T-helper 2 cell treated with Interferon-gamma antibody and Interleukin-4, amounts not matched to agents 5 μg/mL and 100 μg/mL, for 36 hours (primary cell): ENCODE measurements at regions not wholly inside any gene's neighbourhood (a gene's known extent, or its start where the extent isn't known, plus 50 kb on each side); places are given as distances from the start of the nearest gene placed in this dataset.

ENCODE experiments used
- DNase-seq: peaks from one replicate; pipeline ENCODE4 v3.0.0; 2021; ENCODE audit warnings: low spot score
- H3K27ac Mint-ChIP-seq: one replicate; pipeline ENCODE4 v1.8.0; 2021; ENCODE audit warnings: mild to moderate bottlenecking, mixed read lengths
- H3K27me3 Mint-ChIP-seq: one replicate; pipeline ENCODE4 v1.8.0; 2021; ENCODE audit warnings: low read depth, mixed read lengths
- H3K36me3 Mint-ChIP-seq: one replicate; pipeline ENCODE4 v1.8.0; 2021; ENCODE audit warnings: low read depth, mixed read lengths
- H3K4me1 Mint-ChIP-seq: one replicate; pipeline ENCODE4 v1.8.0; 2021; ENCODE audit warnings: low read depth, mixed read lengths
- H3K4me3 Mint-ChIP-seq: one replicate; pipeline ENCODE4 v1.8.0; 2022; ENCODE audit warnings: mild to moderate bottlenecking, moderate library complexity, mixed read lengths
- H3K9me3 Mint-ChIP-seq: one replicate; pipeline ENCODE4 v1.8.0; 2021; ENCODE audit warnings: mixed read lengths

DNA sequence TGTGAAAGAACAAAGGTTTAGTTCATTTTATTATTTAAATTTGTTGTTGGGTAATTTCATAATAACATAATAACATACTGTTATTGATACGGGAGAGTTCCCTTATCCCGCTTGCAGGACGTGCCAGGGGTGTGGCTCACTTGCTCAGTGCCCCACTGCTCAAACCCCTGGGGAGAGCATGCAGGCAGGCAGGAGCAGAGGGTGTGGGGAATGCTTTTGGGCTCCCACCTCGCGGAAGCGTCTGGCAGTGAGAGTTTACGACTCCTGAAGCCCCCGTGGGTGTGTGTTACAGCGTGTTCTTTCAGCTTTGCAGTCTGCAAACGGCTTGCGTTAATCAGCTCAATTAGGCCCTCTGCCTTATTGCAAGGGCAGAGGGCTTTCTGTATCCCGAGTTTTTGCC lies 675.9 kb downstream of the SEMA5A start:
- Mint-ChIP-seq H3K36me3 (no peaks in the 10 kb centered on the region), H3K27me3 (no peaks in the 10 kb centered on the region)

DNA sequence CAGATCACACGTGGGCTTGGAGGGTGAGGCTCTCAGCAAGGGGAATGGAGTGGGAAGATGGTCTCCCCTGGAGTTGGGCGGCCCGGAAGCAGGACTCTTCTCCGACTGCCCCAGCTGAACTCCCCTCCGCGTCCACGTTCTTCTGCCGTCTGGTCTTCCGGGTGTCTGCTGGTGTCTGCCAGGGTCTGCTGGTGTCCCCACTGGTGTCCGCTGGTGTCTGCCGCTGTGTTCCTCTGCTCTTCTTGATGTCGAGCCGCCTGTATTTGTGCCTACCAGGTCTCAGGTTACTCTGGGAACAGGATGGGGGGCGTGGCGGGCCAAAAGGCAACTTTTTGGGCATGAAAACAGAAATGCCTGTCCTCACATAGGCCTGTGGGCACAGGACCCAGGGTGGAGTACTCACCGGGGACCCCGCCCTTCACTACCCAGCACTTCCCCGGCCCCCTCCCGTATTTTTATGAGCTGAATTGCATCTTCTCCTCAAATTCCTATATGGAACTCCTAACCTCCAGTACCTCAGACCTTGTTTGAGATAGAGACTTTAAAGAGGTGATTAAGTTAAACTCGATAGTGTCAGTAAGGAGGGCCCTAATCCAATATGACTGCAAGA lies 675.4 kb downstream of the SEMA5A start:
- Mint-ChIP-seq H3K36me3 (no peaks in the 10 kb centered on the region), H3K4me1 (no peaks in the 10 kb centered on the region), H3K9me3 (peaks cover 29% of the 10 kb centered on the region), H3K27ac (no peak overlapping the region), H3K27me3 (no peaks in the 10 kb centered on the region), H3K4me3 (no peak overlapping the region)
- DNase-seq: no peak

More for the DNA sequence above, 675.9 kb downstream of the SEMA5A start:
- Mint-ChIP-seq H3K4me3 (no peak overlapping the region), H3K4me1 (no peaks in the 10 kb centered on the region), H3K27ac (no peak overlapping the region), H3K9me3 (peaks cover 29% of the 10 kb centered on the region)
- no peak for DNase-seq

DNA sequence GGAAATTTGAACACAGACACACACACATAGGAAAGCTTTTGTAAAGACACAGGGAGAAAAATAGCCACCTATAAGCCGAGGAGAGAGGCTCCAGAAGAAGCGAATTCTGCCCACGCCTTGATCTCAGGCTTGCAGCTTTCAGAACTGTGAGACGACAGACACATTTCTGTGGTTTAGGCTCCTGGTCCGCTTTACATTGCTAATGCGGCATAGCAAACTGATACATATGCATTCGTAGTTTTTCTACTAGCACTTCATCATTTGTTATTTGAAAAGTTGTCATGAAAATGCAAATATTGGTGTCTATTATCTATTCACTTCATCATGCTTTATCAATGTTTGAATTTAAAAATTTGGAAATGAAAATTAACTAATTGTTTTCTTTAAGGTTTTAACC lies 674.9 kb downstream of the SEMA5A start:
- DNase-seq: no peak
- H3K27ac Mint-ChIP-seq: no peak overlapping the region
- no peaks in the 10 kb centered on the region for H3K36me3 Mint-ChIP-seq
- no peaks in the 10 kb centered on the region for H3K27me3 Mint-ChIP-seq
- H3K4me3 Mint-ChIP-seq: no peak overlapping the region
- no peaks in the 10 kb centered on the region for H3K4me1 Mint-ChIP-seq
- peaks cover 29% of the 10 kb centered on the region for H3K9me3 Mint-ChIP-seq

DNA sequence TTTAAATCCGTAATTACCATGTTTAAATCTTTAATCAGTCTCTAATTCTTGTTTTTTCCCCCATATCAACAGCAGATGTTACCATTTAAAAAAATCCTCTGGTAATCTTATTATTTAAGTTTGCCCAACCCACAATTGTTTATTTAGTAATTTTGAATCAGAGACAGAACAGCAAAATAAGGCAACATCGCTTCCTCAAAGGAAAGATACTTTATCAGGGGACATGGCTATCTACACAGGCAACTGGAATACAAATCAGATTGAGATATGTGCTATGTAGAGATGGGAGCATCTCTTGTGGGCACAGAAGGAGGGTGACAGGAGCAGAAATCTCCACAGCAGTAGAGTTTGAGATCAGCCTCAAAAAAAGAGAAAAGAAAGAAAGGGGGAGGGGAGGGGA lies 674.4 kb downstream of the SEMA5A start:
- H3K36me3 Mint-ChIP-seq: no peaks in the 10 kb centered on the region
- peaks cover 32% of the 10 kb centered on the region for H3K9me3 Mint-ChIP-seq
- no peak for DNase-seq
- H3K27ac Mint-ChIP-seq: no peak overlapping the region
- no peaks in the 10 kb centered on the region for H3K27me3 Mint-ChIP-seq
- no peaks in the 10 kb centered on the region for H3K4me1 Mint-ChIP-seq
- no peak overlapping the region for H3K4me3 Mint-ChIP-seq

DNA sequence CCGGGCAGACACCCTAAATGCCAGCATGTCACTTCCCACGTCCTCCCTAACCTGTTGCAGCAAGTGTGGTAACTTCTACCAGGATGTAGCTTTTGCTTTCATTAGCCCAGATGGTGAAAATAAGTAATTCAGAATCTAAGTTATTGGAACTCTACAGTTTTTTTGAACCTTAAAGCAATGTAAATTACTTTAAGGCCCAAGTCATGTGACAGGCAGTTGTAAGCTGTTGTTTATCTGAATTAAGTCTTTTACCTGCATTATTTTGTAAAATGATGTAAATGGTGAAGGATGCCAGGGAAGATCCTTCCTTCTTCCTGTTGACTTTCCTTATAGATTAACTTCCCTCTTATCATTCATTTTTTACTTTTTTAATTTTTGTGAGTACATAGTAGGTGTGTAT lies 670.2 kb downstream of the SEMA5A start:
- H3K36me3 Mint-ChIP-seq: no peaks in the 10 kb centered on the region
- no peak overlapping the region for H3K4me3 Mint-ChIP-seq
- no peaks in the 10 kb centered on the region for H3K4me1 Mint-ChIP-seq
- no peaks in the 10 kb centered on the region for H3K27me3 Mint-ChIP-seq
- no peak overlapping the region for H3K27ac Mint-ChIP-seq
- H3K9me3 Mint-ChIP-seq: peaks cover 30% of the 10 kb centered on the region
- DNase-seq: no peak

DNA sequence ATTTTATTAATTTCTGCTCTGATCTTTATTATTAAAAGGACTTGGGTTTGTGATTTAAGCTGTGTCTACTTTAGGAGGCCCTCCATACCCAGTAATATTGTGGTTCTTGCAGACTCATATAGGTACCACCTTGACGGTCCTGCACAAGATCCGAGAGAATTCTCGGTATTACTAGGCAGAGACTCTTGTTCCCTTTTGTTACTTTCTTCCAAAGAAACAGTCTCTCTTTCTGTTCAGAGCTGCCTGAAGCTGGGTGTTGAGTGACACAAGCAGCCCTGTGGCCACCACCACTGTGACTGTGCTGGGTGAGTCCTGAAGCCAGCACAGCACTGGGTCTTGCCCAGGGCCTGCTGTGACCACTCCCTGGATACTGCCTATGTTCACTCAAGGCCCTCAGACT lies 666.6 kb downstream of the SEMA5A start:
- no peak for DNase-seq
- H3K4me1 Mint-ChIP-seq: no peaks in the 10 kb centered on the region
- no peak overlapping the region for H3K27ac Mint-ChIP-seq
- H3K4me3 Mint-ChIP-seq: no peak overlapping the region
- H3K27me3 Mint-ChIP-seq: no peaks in the 10 kb centered on the region
- no peaks in the 10 kb centered on the region for H3K36me3 Mint-ChIP-seq
- peaks cover 25% of the 10 kb centered on the region for H3K9me3 Mint-ChIP-seq

DNA sequence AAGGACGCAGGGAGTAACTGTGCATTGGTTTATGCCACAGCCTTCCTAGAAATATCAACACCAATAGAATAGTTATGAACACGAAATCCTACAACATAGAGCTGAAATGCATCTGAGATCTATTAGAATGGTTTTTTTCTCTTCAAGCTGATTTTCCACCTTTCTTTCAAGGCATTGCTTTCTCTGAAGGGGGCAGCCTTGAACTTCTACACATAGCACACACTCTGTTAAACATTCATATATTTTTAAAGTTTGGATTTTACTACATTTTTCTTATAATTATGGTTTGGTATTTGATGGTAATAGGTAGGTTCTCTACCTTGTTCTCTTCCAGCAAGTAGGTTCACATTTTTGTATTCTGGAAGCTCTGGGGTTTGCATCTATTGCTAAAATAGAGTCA lies 661.8 kb downstream of the SEMA5A start:
- Mint-ChIP-seq H3K36me3 (no peaks in the 10 kb centered on the region), H3K4me1 (no peaks in the 10 kb centered on the region), H3K4me3 (no peak overlapping the region), H3K27me3 (no peaks in the 10 kb centered on the region), H3K9me3 (peaks cover 10% of the 10 kb centered on the region), H3K27ac (no peak overlapping the region)
- no peak for DNase-seq

DNA sequence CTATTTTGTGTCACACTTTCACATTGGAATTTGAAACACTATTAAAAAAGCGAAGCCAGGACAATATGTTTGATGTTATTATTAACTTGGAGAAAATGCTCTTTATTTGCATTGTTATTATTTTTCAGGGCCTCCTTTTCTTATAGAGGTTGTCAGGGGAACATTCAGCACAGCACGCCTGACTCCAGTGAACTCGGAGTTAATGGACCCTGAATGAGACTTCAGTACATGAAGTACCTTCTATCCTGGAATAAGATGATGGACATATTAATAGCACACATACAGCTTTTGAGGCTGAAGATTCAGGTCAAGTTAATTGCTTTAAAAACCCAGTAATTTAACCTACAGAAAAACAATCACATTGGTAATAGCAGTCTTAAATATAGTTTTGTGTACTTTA lies 652.9 kb downstream of the SEMA5A start:
- H3K4me1 Mint-ChIP-seq: no peaks in the 10 kb centered on the region
- DNase-seq: no peak
- H3K4me3 Mint-ChIP-seq: no peak overlapping the region
- no peak overlapping the region for H3K27ac Mint-ChIP-seq
- no peaks in the 10 kb centered on the region for H3K36me3 Mint-ChIP-seq
- H3K9me3 Mint-ChIP-seq: peaks cover 12% of the 10 kb centered on the region
- no peaks in the 10 kb centered on the region for H3K27me3 Mint-ChIP-seq

DNA sequence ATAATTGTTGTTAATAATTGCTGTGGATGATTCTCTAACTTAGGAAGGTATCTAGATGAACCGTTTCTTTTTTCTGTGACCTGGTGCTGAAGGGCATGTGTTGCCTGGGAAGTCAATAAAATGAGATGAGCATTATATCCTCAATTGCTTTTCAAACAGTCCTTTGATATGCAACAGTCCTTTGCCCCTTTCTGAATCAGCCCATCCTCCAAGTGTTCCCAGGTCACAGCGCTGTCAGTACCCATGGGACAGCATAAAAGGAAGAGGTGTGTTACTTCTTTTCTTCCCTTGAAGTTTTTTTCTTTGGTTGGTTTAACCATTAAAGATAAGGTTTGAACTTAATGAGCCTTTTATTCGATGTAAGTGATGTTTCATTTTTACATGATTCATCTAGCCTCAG lies 651.8 kb downstream of the SEMA5A start:
- no peak for DNase-seq
- peaks cover 12% of the 10 kb centered on the region for H3K9me3 Mint-ChIP-seq
- no peaks in the 10 kb centered on the region for H3K4me1 Mint-ChIP-seq
- no peak overlapping the region for H3K27ac Mint-ChIP-seq
- H3K4me3 Mint-ChIP-seq: no peak overlapping the region
- no peaks in the 10 kb centered on the region for H3K36me3 Mint-ChIP-seq
- H3K27me3 Mint-ChIP-seq: no peaks in the 10 kb centered on the region

DNA sequence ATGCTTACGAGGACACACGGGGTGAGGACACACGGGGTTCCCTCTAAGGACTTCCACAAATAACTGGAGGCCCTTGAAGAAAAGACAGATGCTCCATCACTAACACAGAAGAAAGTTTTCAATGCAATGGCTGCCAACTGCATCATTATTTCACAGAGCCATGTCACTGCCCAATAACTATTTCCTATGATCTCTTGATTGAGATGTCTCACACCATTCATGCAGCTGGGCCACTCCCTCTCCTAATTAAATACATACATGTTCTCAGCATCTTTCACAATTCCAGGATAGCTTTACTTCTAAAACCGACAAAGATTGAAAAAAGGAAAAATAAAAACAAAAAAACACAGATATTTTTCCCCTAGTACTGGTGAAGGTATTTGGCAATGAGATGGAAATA lies 650.8 kb downstream of the SEMA5A start:
- no peak for DNase-seq
- no peaks in the 10 kb centered on the region for H3K27me3 Mint-ChIP-seq
- H3K4me3 Mint-ChIP-seq: no peak overlapping the region
- no peaks in the 10 kb centered on the region for H3K36me3 Mint-ChIP-seq
- H3K4me1 Mint-ChIP-seq: no peaks in the 10 kb centered on the region
- peaks cover 16% of the 10 kb centered on the region for H3K9me3 Mint-ChIP-seq
- no peak overlapping the region for H3K27ac Mint-ChIP-seq

DNA sequence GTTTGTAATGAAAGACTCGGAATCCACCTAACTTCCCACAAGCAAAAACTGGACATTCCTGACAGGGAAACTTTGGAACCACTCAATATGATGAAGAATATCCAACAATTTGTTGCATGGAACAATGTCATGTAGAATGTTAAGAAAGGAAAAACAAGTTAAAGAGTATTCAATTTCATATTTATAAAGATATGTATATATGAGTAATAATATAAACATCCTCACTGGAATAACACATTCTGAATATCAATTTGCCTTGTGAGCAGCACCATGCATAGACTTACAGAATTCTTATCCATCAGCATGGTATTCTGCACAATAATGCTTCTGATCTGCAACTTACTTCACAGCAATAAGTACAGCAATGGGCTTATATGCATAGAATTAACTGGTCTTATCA lies 650.3 kb downstream of the SEMA5A start:
- Mint-ChIP-seq H3K9me3 (peaks cover 20% of the 10 kb centered on the region), H3K4me3 (no peak overlapping the region), H3K27me3 (no peaks in the 10 kb centered on the region), H3K4me1 (no peaks in the 10 kb centered on the region), H3K27ac (no peak overlapping the region), H3K36me3 (no peaks in the 10 kb centered on the region)
- DNase-seq: no peak

DNA sequence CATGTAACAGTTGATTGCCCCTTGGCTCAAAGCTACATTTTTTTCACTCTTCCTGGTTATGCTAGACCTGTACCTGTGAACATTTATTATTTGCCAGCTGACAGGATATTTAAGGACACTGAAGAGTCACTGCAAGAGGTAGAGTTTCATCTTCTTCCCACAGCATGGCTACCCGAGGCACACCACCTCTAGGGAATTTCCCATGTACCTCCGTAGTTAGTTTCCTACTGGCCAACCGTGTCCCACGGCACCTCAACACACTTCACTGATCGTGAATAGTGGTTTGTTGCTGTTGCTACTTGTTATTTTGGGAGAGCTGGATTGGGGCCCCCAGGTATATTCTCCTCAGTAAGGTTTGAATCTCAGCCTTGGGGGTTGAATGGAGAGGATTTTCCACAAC lies 648.6 kb downstream of the SEMA5A start:
- DNase-seq: no peak
- H3K27ac Mint-ChIP-seq: no peak overlapping the region
- no peaks in the 10 kb centered on the region for H3K27me3 Mint-ChIP-seq
- H3K4me3 Mint-ChIP-seq: no peak overlapping the region
- no peaks in the 10 kb centered on the region for H3K36me3 Mint-ChIP-seq
- H3K9me3 Mint-ChIP-seq: peaks cover 19% of the 10 kb centered on the region
- H3K4me1 Mint-ChIP-seq: no peaks in the 10 kb centered on the region

DNA sequence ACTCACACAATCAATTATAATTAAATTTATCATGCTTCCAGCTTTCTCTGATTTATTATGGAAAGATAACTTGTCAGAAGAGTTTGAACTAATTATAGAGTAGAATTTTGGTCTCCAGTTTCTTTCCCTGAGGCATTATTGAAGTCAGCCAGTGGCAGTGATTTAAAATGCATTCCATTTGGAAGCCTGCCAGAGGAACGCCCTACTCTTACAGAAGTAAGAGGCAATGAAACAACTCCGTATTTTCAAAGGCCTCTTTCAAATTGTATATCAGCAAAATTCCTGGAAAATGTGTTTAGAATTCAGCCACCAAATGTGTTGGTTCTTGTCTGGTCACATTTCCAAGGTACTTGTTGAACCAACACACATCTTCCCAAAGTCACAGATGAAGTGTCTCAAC lies 640.9 kb downstream of the SEMA5A start:
- no peaks in the 10 kb centered on the region for H3K4me1 Mint-ChIP-seq

DNA sequence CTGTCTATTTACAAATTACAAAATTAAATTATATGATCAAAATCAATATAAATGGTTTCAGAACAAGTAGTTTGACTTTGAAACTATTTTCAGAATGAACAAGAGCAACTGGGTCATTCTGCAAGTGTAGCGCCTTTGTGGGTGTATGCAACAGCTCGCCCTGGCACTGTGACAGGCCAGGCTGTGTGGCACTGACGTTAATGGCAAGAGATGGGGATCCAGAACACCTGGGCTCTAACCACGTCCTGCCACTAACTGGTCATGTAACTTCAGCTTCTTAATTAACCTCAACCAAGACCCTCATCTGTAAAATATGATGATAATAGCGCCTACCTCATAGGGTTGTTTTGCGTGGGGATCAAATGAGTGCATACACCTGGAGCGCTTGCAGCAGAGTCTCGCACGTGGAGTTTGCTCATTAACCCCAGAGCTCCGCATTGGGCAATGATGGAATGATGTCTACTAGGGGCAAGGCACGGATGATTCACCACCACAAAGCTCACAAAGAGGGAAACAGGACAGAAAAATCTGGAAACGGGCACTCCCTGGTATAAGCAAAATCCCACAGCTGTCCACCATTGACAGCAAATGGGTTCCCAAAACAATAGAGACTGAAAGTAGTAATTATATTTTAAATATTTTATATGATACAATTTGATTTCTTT lies 639.4 kb downstream of the SEMA5A start:
- H3K27ac Mint-ChIP-seq: no peak overlapping the region
- no peak overlapping the region for H3K4me3 Mint-ChIP-seq
- no peaks in the 10 kb centered on the region for H3K27me3 Mint-ChIP-seq
- H3K36me3 Mint-ChIP-seq: no peaks in the 10 kb centered on the region
- H3K9me3 Mint-ChIP-seq: peaks cover 17% of the 10 kb centered on the region
- DNase-seq: no peak
- H3K4me1 Mint-ChIP-seq: no peaks in the 10 kb centered on the region

More for the DNA sequence above, 640.9 kb downstream of the SEMA5A start:
- no peak overlapping the region for H3K27ac Mint-ChIP-seq
- no peaks in the 10 kb centered on the region for H3K27me3 Mint-ChIP-seq
- peaks cover 22% of the 10 kb centered on the region for H3K9me3 Mint-ChIP-seq
- H3K36me3 Mint-ChIP-seq: no peaks in the 10 kb centered on the region
- DNase-seq: no peak
- H3K4me3 Mint-ChIP-seq: no peak overlapping the region
